Activated T-cell treated with anti-CD3 and anti-CD28 coated beads, Interleukin-2, amount 50 U/mL, for 24 hours (primary cell): ENCODE measurements at regions not wholly inside any gene's neighbourhood (a gene's known extent, or its start where the extent isn't known, plus 50 kb on each side); places are given as distances from the start of the nearest gene placed in this dataset.

Experiments
- DNase-seq: peaks from one replicate; pipeline ENCODE4 v3.0.0-alpha.2; 2020
- H3K27ac Mint-ChIP-seq: 2 replicates; pipeline ENCODE4 v1.8.0; 2020; ENCODE audit warnings: mild to moderate bottlenecking, mixed read lengths
- H3K27me3 Mint-ChIP-seq: 2 replicates; pipeline ENCODE4 v1.8.0; 2020; ENCODE audit warnings: mixed read lengths
- H3K36me3 Mint-ChIP-seq: 2 replicates; pipeline ENCODE4 v1.8.0; 2020; ENCODE audit warnings: low read depth, mixed read lengths
- H3K4me1 Mint-ChIP-seq: 2 replicates; pipeline ENCODE4 v1.8.0; 2020; ENCODE audit warnings: low read depth, mixed read lengths
- H3K4me3 Mint-ChIP-seq: 2 replicates; pipeline ENCODE4 v1.8.0; 2020; ENCODE audit warnings: mild to moderate bottlenecking, moderate library complexity, mixed read lengths
- H3K9me3 Mint-ChIP-seq: 2 replicates; pipeline ENCODE4 v1.8.0; 2020; ENCODE audit warnings: mixed read lengths

- no peak for DNase-seq
- Mint-ChIP-seq H3K36me3 (no peaks in the 10 kb centered on the region), H3K9me3 (peaks cover 3% of the 10 kb centered on the region), H3K27me3 (no peaks in the 10 kb centered on the region), H3K4me1 (no peaks in the 10 kb centered on the region), H3K27ac (no peak overlapping the region), H3K4me3 (no peak overlapping the region)
These were observed 517.6 kb upstream of the ROBO1 start for GRCh38 chr3:80285388-80285787.

DNA sequence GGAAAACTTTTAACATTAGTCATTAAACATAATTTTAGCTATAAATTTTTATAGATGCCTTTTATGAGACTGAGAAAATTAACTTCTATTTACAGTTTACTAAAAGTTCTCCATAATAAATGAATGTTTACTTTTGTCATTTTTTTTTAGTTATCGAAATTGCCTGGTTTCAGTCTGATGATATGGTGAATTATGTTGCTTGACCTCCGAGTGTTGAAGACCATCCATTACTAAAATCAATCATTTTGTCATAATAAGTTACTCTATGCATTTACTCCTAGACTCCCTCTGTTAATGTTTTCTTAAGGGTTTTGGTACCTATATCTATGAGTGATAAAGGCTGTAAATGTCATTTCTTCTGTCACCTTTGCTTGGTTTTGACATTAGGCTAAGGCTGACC, 516.0 kb upstream of the ROBO1 start:
- no peaks in the 10 kb centered on the region for H3K36me3 Mint-ChIP-seq
- H3K27me3 Mint-ChIP-seq = no peaks in the 10 kb centered on the region
- no peak overlapping the region for H3K4me3 Mint-ChIP-seq
- no peak for DNase-seq
- peaks cover 10% of the 10 kb centered on the region for H3K9me3 Mint-ChIP-seq
- no peak overlapping the region for H3K27ac Mint-ChIP-seq
- no peaks in the 10 kb centered on the region for H3K4me1 Mint-ChIP-seq

DNA sequence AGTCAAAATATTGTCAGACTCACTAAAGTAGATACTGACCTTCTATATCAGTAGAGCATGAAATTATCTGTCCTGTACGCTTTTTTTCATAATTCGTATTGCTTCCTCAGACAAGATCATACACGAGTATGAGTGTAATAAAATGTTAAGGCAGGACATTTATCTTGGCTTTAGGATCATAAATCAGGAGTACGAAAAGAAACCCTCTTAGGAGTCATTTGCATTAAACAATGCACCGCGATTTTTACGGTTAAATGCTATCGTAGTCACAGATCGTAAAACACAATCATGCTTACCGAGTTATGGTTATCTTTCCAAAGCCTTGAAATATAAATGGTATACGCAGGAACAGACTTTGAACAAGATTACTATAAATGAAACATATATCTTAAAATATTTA, 510.3 kb upstream of the ROBO1 start:
- Mint-ChIP-seq H3K27me3 (no peaks in the 10 kb centered on the region), H3K9me3 (peaks cover 17% of the 10 kb centered on the region), H3K4me1 (no peaks in the 10 kb centered on the region), H3K4me3 (no peak overlapping the region), H3K27ac (no peak overlapping the region), H3K36me3 (no peaks in the 10 kb centered on the region)
- DNase-seq = no peak

DNA sequence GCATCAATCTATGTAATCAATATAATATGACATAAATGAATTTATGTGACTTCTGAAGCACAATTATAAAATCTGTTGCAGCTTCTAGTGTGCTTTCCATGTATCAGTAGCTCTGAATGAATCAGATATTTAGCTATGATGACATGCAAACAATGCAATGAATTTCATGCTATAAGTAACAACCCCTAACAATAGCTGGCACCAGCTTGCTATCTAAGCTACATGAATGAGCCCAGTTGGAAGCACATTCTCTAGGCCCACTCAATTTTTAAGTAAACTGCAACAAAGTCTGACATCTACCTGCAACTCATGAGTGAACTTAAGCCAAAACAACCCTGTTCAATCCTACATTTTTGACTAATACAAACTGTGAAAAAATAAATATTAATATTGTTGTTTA, 507.3 kb upstream of the ROBO1 start:
- Mint-ChIP-seq H3K36me3 (no peaks in the 10 kb centered on the region), H3K27me3 (no peaks in the 10 kb centered on the region), H3K9me3 (peaks cover 20% of the 10 kb centered on the region), H3K4me1 (no peaks in the 10 kb centered on the region), H3K27ac (no peak overlapping the region), H3K4me3 (no peak overlapping the region)
- DNase-seq = no peak

DNA sequence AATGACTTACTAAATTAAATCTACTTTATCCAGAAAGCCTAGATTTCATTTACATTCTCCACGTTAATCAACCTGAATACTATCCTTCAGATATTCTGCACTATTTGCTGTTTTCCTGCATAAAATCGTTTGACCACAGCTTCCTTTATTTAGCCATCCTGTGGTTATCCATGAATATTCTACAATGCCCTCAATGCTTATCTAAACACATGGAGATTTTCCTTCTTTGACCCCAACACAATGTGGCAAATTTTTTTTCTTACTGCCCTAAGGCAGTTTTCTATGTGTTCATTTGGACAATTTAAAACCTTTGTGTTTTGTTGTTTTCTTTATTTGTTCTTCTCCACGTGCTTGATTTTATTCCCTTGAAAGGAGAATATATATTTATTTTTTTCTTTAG, 495.5 kb upstream of the ROBO1 start:
- Mint-ChIP-seq H3K27me3 (no peaks in the 10 kb centered on the region), H3K4me3 (no peak overlapping the region), H3K9me3 (peaks cover 4% of the 10 kb centered on the region), H3K36me3 (no peaks in the 10 kb centered on the region), H3K27ac (no peak overlapping the region), H3K4me1 (no peaks in the 10 kb centered on the region)
- DNase-seq = no peak

DNA sequence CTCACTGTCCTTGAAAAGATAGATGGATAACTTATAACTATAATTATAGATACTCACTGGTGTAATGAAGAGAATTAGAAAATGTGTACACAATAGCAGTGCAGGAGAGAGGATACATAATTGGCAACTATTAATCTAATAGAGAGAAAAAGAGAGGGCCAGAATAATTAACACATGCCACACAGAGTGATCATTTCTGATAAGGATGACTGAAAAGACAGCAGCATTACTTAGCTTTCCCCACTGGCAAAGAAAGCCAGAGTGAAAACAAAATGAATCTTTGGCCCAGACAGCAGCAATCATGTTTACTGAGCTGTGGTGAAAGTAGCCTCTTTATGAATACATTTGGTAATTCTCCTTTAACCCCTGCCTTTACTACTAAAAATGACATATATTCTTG, 493.3 kb upstream of the ROBO1 start:
- no peaks in the 10 kb centered on the region for H3K36me3 Mint-ChIP-seq
- H3K27ac Mint-ChIP-seq = no peak overlapping the region
- peaks cover 3% of the 10 kb centered on the region for H3K9me3 Mint-ChIP-seq
- no peak for DNase-seq
- H3K27me3 Mint-ChIP-seq = no peaks in the 10 kb centered on the region
- H3K4me3 Mint-ChIP-seq = no peak overlapping the region
- no peaks in the 10 kb centered on the region for H3K4me1 Mint-ChIP-seq

DNA sequence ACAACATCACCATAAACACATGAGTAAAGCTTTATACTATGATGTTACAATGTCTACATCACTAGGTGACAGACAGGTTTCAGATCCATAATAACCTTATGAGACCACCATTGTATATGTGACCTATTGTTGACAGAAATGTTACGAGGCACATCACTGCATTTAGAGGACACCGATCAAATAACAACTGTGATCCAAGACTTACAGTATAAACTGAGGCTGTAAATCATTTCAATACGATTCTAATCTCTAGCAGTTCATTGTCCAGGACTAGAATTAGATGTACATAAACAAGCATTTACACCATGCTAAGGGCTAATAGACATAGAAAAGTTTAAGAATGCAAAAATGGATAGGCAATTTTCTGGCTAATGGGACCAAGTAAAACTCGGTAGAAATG, 491.9 kb upstream of the ROBO1 start:
- Mint-ChIP-seq H3K4me3 (no peak overlapping the region), H3K27me3 (no peaks in the 10 kb centered on the region), H3K36me3 (no peaks in the 10 kb centered on the region), H3K4me1 (no peaks in the 10 kb centered on the region), H3K27ac (no peak overlapping the region), H3K9me3 (peaks cover 3% of the 10 kb centered on the region)
- no peak for DNase-seq

DNA sequence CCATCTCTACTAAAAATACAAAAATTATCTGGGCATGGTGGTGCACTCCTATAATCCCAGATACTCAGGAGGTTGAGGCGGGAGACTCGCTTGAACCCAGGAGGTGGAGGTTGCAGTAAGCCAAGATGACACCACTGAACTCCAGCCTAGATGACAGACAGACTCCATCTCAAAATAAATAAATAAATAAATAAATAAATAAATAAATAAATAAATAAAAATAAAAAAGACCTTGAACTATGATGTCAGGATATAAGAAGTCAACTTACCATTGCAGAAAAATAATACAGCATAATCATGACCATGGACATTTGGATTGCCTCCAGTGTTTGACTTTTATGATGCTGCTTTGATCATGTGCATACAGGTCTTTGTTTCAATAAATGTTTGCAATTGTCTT, 484.3 kb upstream of the ROBO1 start:
- Mint-ChIP-seq H3K27ac (no peak overlapping the region), H3K4me1 (no peaks in the 10 kb centered on the region), H3K4me3 (no peak overlapping the region), H3K36me3 (no peaks in the 10 kb centered on the region), H3K9me3 (peaks cover 36% of the 10 kb centered on the region), H3K27me3 (no peaks in the 10 kb centered on the region)
- no peak for DNase-seq

DNA sequence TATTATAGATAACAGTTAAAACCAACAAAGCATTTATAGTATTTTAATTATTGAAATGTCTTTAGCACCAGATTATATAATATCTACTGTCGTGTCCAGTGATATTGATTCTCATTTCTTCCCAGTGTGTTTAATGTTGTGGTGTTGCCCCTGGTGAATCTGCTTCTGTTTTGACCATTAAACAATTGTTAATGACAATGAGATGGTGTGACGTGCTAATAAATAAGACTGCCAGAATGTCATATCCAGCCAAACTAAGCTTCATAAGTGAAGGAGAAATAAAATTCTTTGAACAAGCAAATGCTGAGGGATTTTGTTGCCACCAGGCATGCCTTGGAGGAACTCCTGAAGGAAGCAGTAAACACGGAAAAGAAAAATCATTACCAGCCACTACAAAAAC, 480.0 kb upstream of the ROBO1 start:
- no peaks in the 10 kb centered on the region for H3K4me1 Mint-ChIP-seq
- no peaks in the 10 kb centered on the region for H3K36me3 Mint-ChIP-seq
- no peaks in the 10 kb centered on the region for H3K27me3 Mint-ChIP-seq
- DNase-seq = no peak
- H3K27ac Mint-ChIP-seq = no peak overlapping the region
- peaks cover 30% of the 10 kb centered on the region for H3K9me3 Mint-ChIP-seq
- H3K4me3 Mint-ChIP-seq = no peak overlapping the region

GRCh38 chr3:80244390-80244789, 476.6 kb upstream of the ROBO1 start:
- Mint-ChIP-seq H3K27ac (no peak overlapping the region), H3K27me3 (no peaks in the 10 kb centered on the region), H3K36me3 (no peaks in the 10 kb centered on the region), H3K4me3 (no peak overlapping the region), H3K4me1 (no peaks in the 10 kb centered on the region), H3K9me3 (peaks cover 22% of the 10 kb centered on the region)
- DNase-seq = no peak

DNA sequence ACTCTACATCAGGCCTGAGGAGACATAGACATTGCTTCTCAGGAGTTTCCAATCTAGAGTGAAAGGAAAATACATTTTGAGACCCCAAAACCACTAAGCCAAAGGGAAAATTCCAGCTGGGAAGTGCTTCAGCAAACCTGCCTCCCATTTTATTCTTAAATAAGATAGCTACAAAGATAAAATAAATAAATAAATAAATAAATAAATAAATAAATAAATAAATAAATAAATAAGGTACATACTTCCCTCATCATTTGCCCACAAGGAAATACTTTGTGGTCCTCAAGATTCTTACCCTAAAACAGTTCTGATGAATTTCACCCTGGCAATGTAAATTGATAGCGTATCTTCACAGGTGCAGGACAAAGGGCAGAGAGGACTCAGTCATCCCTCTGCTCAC, 474.0 kb upstream of the ROBO1 start:
- no peak overlapping the region for H3K27ac Mint-ChIP-seq
- DNase-seq = no peak
- H3K9me3 Mint-ChIP-seq = peaks cover 4% of the 10 kb centered on the region
- H3K4me3 Mint-ChIP-seq = no peak overlapping the region
- no peaks in the 10 kb centered on the region for H3K27me3 Mint-ChIP-seq
- no peaks in the 10 kb centered on the region for H3K36me3 Mint-ChIP-seq
- no peaks in the 10 kb centered on the region for H3K4me1 Mint-ChIP-seq

DNA sequence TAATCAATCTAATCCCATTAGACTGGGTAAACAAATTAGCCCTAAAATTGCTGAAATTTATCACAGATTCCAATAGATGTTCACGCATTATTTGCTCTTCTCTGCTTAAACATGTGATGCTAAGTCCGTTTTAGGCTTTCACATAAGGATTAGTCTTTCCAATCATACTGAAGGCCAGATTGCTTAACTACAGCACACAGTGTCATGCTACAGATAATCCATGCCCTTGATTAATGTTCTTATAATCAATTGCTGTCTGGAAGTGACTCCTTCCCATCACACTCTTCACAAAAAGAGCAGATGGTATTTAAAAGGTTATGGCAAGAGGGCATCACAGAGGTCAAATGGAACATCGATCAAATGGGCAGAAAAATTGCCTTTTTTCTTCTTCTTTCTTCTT, 471.5 kb upstream of the ROBO1 start:
- H3K4me3 Mint-ChIP-seq = no peak overlapping the region
- H3K27me3 Mint-ChIP-seq = no peaks in the 10 kb centered on the region
- H3K9me3 Mint-ChIP-seq = peaks cover 6% of the 10 kb centered on the region
- no peak overlapping the region for H3K27ac Mint-ChIP-seq
- DNase-seq = no peak
- H3K4me1 Mint-ChIP-seq = no peaks in the 10 kb centered on the region
- no peaks in the 10 kb centered on the region for H3K36me3 Mint-ChIP-seq

- no peak overlapping the region for H3K4me3 Mint-ChIP-seq
- no peaks in the 10 kb centered on the region for H3K27me3 Mint-ChIP-seq
- H3K36me3 Mint-ChIP-seq = no peaks in the 10 kb centered on the region
- no peak for DNase-seq
- no peak overlapping the region for H3K27ac Mint-ChIP-seq
- peaks cover 6% of the 10 kb centered on the region for H3K9me3 Mint-ChIP-seq
- no peaks in the 10 kb centered on the region for H3K4me1 Mint-ChIP-seq
These were observed 470.8 kb upstream of the ROBO1 start for GRCh38 chr3:80238606-80239005.

DNA sequence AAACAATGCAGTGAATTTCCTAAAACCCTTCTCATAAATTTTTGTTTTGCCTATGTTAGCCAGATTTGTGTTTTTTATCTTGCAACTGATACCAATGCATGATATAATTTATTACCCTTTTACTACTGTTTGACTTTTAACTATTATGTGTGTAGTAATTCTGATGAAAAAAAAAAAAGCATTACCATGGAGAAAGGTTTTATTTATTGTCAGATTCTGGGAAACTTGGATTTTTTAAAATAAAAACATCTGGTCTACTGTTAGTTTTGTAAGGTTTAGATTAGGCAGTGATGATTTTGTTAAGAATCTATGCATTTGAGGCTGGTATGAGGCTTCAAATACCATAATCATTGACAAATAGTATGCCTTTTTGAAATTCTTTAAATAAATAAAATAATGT, 470.4 kb upstream of the ROBO1 start:
- no peak overlapping the region for H3K27ac Mint-ChIP-seq
- no peaks in the 10 kb centered on the region for H3K36me3 Mint-ChIP-seq
- H3K9me3 Mint-ChIP-seq = peaks cover 6% of the 10 kb centered on the region
- H3K27me3 Mint-ChIP-seq = no peaks in the 10 kb centered on the region
- H3K4me1 Mint-ChIP-seq = no peaks in the 10 kb centered on the region
- H3K4me3 Mint-ChIP-seq = no peak overlapping the region
- DNase-seq = no peak

DNA sequence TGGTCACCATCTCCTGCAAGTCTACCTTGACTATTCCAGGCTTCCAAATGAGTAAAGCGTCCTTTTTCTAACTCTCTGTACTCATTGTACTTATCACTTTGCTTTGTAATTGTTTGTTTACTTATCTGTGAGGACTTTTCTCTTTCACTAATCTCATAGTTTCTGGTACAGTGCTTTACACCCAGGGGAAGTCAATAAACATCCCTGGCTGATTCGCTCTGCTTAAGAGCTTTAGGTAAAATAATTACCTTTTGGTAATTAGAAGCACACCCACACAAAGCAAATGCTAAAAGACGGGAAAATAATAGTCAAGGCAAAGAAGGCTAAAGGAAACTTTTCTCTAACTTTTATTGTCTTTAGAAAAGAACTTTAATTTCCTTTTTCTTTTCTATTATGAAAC, 466.9 kb upstream of the ROBO1 start:
- H3K27ac Mint-ChIP-seq = no peak overlapping the region
- H3K9me3 Mint-ChIP-seq = peaks cover 6% of the 10 kb centered on the region
- no peaks in the 10 kb centered on the region for H3K27me3 Mint-ChIP-seq
- H3K4me1 Mint-ChIP-seq = no peaks in the 10 kb centered on the region
- no peak for DNase-seq
- H3K4me3 Mint-ChIP-seq = no peak overlapping the region
- H3K36me3 Mint-ChIP-seq = no peaks in the 10 kb centered on the region

DNA sequence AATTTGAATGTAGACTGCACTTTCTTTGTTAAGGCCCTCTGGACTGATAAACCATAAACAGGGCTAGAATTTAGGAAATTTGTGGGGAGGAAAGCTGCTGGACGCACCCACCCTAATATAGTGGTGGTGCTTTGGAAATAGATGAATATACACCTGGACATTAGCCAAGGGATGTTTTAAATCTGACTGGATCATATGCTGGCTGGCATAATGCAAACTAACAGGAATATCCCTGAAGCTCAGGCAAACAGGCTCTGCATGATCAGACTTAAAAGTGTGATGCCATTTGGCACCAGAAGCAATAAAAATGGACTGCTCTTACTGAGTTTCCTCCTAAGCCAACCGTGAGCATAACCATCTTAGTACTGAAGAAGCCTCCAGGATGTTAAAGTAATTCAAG, 465.8 kb upstream of the ROBO1 start:
- Mint-ChIP-seq H3K9me3 (peaks cover 6% of the 10 kb centered on the region), H3K27me3 (no peaks in the 10 kb centered on the region), H3K4me1 (no peaks in the 10 kb centered on the region), H3K27ac (no peak overlapping the region), H3K36me3 (no peaks in the 10 kb centered on the region), H3K4me3 (no peak overlapping the region)
- DNase-seq = no peak
